Epithelial cell of esophagus (primary cell): ENCODE measurements at regions not wholly inside any gene's neighbourhood (a gene's known extent, or its start where the extent isn't known, plus 50 kb on each side); places are given as distances from the start of the nearest gene placed in this dataset.

Experiments
- DNase-seq: peaks from one replicate; pipeline ENCODE4 v3.0.0; 2010; ENCODE audit warnings: low read depth
- H3K4me3 ChIP-seq: 2 replicates; pipeline ENCODE4 v1.5.1; 2011; ENCODE audit warnings: mild to moderate bottlenecking, low read length, control low read depth
- TF ChIP-seq, protein P1 (sequence below): IDR thresholded peaks from 2 replicates; pipeline ENCODE4 v1.5.1; 2011; ENCODE audit warnings: low read depth, mild to moderate bottlenecking, low read length, control low read depth, inconsistent platforms; ENCODE audit not compliant: insufficient read depth; ENCODE audit errors: missing control alignments

DNA sequence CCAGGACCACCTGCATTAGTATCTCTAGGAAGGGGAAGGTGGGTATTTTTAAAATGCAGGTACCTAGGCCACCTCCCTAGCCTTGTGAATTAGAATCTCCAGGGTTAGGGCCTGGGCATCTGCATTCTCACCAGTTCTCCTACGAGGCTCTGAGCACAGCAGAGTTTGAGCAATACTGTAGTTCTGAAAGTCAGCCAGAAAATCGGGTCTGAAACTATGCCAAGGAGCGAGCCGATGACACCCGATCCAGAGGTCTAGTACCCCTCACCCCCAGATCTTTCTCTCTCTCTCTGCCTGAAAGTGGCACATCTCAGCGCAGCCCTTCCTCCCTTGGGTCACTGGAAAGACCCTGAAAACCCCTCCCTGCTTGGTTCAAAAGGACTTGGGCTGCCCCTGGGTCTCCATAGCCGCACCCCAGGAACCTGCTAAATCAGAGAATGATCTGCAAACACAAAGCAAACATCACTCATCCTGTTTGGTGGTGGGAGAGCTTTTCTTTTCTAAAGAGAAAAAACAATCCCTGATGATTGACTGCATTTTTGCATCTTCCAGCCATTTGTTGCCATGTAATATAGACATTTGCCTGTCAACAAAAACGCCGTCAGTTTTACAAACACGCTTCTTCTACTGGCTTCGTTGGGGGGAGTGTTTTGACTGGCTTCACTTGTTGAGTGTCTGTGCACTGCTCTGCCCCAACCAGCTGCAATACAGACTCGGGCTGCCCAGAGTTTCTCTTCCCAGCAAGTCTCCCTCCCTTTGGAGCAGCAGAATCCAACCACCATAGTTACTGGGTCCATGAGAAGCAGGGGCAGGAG, 229.9 kb downstream of the MN1 start:
- H3K4me3 ChIP-seq: no peak overlapping the region
- TF ChIP-seq, protein P1, sequence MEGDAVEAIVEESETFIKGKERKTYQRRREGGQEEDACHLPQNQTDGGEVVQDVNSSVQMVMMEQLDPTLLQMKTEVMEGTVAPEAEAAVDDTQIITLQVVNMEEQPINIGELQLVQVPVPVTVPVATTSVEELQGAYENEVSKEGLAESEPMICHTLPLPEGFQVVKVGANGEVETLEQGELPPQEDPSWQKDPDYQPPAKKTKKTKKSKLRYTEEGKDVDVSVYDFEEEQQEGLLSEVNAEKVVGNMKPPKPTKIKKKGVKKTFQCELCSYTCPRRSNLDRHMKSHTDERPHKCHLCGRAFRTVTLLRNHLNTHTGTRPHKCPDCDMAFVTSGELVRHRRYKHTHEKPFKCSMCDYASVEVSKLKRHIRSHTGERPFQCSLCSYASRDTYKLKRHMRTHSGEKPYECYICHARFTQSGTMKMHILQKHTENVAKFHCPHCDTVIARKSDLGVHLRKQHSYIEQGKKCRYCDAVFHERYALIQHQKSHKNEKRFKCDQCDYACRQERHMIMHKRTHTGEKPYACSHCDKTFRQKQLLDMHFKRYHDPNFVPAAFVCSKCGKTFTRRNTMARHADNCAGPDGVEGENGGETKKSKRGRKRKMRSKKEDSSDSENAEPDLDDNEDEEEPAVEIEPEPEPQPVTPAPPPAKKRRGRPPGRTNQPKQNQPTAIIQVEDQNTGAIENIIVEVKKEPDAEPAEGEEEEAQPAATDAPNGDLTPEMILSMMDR: no peak
- no peak for DNase-seq

DNA sequence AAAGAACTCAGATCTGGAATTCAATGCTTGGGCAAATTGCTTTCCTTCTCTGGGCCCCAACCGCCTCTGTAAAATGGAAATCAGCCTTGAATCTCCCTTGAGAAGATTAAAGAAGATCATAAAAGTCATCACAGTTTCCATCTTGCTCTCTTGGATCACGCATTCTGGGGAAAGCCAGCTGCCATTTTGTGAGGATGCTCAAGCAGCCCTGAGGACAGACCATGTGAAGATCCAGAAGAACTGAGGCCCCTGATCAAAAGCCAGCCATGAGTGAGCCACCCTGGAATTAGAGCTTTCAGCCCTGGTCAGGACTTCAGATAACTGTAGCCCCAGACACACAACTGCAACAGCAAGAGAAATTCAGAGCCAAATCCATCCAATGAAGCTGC, 229.3 kb downstream of the MN1 start:
- TF ChIP-seq, protein P1: no peak
- no peak for DNase-seq
- H3K4me3 ChIP-seq: no peak overlapping the region

DNA sequence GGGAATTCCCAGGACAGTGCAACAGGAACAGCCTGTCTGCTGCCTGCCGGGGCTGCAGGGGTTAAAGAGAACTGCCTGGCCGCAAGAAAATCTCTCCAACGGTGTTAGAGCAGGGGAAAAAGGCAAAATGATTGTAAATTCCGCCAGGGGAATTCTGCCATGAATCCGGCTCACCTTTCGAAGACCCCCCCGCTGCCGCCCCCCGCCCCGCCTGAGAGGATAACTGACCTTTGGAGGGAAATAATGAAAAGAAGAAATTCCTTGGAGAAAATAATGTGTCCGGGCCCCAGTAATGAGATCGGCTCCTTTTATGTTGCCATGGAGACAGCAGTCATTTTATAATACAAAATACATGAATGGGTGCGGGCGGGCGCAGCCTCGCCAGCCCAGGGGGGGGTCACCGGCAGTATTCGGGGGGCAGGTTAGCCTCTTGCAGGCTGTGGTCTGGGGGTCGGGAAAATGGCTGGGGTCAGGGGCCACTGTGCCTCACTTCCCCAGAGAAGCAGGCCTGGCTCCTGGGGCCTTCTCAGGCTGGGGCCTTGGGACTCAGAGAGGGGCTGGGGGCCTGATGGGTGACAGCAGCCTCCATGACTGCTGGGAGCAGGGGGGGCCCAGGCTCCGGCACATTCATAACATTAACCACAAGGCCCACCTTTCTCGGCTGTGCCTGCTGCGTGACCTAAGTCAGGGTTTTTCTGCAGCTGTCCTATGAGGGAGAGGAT, 228.1 kb downstream of the MN1 start:
- no peak overlapping the region for H3K4me3 ChIP-seq
- TF ChIP-seq, protein P1: no peak
- DNase-seq: no peak

DNA sequence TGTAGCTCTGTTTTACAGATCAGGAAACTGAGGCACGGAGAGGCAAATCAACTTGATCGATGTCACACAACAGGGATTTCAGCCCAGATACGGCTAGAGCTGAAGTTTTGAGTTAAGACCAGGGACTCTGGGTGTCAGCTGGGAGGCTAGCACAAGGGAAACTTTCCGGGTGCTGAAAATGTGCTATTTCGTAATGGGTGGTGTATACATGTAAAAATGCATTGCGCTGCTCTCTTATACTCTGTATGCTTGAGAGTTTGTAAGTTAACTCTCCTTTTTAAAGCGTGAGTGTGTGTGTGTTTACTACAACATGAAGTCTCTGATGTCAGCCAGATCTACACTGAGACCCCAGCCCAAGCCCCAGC, 227.6 kb downstream of the MN1 start:
- DNase-seq: peak; percentile 18
- TF ChIP-seq, protein P1: no peak
- no peak overlapping the region for H3K4me3 ChIP-seq

DNA sequence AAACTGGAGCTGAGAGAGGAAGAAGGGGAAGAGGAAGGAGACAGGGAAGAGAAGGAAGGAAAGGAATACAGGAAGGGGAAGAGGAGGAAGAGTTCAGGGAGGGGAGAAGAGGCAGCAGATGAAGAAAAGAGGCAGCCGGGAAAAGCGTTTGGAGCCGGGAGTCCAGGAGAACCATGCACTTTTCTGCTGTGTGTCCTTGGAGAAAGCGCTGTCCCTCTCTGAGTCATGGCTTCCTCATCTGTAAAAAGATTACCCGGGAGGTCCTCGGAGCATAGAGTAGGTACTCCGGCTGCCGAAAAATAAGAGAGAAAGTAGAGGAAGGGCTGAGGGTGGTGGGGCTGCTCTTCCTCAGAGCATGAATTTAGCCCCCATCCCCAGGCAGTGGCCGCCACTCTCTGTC, 226.9 kb downstream of the MN1 start:
- TF ChIP-seq, protein P1: no peak
- H3K4me3 ChIP-seq: no peak overlapping the region
- DNase-seq: no peak

DNA sequence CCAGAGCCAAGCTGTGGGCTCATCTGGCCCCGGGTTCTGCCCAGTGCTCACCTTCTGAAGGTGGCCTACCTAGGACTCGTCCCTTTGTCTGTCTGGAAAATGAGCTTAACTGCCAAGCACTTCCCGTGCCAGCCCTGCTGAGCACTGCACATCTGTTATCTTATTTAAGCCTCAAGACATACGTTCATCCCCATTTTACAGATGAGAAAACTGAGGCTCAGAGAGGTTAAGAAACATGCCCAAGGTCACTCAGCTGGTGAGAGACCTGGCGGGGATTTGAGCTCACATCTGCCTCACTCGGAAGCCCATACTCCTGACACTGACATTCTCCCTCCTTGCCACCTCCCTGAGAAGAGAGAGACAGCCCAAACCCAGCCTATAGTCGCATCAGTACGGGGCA, 226.2 kb downstream of the MN1 start:
- TF ChIP-seq, protein P1: no peak
- no peak overlapping the region for H3K4me3 ChIP-seq
- DNase-seq: no peak
